KMS-11 (cell line): ENCODE measurements at regions not wholly inside any gene's neighbourhood (a gene's known extent, or its start where the extent isn't known, plus 50 kb on each side); places are given as distances from the start of the nearest gene placed in this dataset.

ENCODE experiments used
- H2AFZ ChIP-seq: fragments of 200-600 bp; sonication (generic); 2 replicates; pipeline ENCODE4 v1.6.1; 2016; ENCODE audit warnings: antibody characterized with exemption, mixed run types, low read depth
- H3K27ac ChIP-seq: fragments of 200-600 bp; sonication (generic); 2 replicates; pipeline ENCODE4 v1.6.1; 2016; ENCODE audit warnings: mild to moderate bottlenecking, mixed run types
- H3K27me3 ChIP-seq: fragments of 200-600 bp; sonication (generic); 2 replicates; pipeline ENCODE4 v1.6.1; 2017; ENCODE audit warnings: mild to moderate bottlenecking, low read depth, mixed run types, moderate library complexity; ENCODE audit not compliant: insufficient read depth
- H3K36me3 ChIP-seq: fragments of 200-600 bp; sonication (generic); 2 replicates; pipeline ENCODE4 v1.6.1; 2017; ENCODE audit warnings: mild to moderate bottlenecking, mixed run types; ENCODE audit not compliant: insufficient read depth
- H3K4me1 ChIP-seq: fragments of 200-600 bp; sonication (generic); 2 replicates; pipeline ENCODE4 v1.6.1; 2016; ENCODE audit warnings: mild to moderate bottlenecking, low read depth, mixed run types; ENCODE audit not compliant: poor library complexity, severe bottlenecking
- H3K4me2 ChIP-seq: fragments of 200-600 bp; sonication (generic); 2 replicates; pipeline ENCODE4 v1.7.0; 2016; ENCODE audit warnings: mild to moderate bottlenecking, mixed run types
- H3K4me3 ChIP-seq: fragments of 200-600 bp; sonication (generic); IDR thresholded peaks from 2 replicates; pipeline ENCODE4 v1.6.1; 2017; ENCODE audit warnings: low read depth, low read length, mixed read lengths; ENCODE audit not compliant: insufficient read depth
- H3K79me2 ChIP-seq: fragments of 200-600 bp; sonication (generic); 2 replicates; pipeline ENCODE4 v1.6.1; 2016; ENCODE audit warnings: low read depth, mixed run types; ENCODE audit not compliant: insufficient read depth
- H3K9ac ChIP-seq: fragments of 200-600 bp; sonication (generic); 2 replicates; pipeline ENCODE4 v1.6.1; 2016; ENCODE audit warnings: mild to moderate bottlenecking, mixed run types
- H4K20me1 ChIP-seq: fragments of 200-600 bp; sonication (generic); 2 replicates; pipeline ENCODE4 v1.6.1; 2016; ENCODE audit warnings: mild to moderate bottlenecking, mixed run types; ENCODE audit not compliant: insufficient read depth
- CTCF ChIP-seq: fragments of 200-600 bp; sonication (generic); conservative IDR thresholded peaks from 2 replicates; pipeline ENCODE4 v1.6.1; 2017; ENCODE audit warnings: low read depth, mild to moderate bottlenecking, antibody characterized with exemption, low read length, moderate library complexity, mixed read lengths

- no peak overlapping the region for H3K4me2 ChIP-seq
- no peak overlapping the region for H2AFZ ChIP-seq
- no peak overlapping the region for H3K9ac ChIP-seq
- H3K79me2 ChIP-seq, result no peaks in the 10 kb centered on the region
- no peaks in the 10 kb centered on the region for H4K20me1 ChIP-seq
- H3K4me1 ChIP-seq, result no peaks in the 10 kb centered on the region
- H3K4me3 ChIP-seq, result no peak overlapping the region
- no peak for TF ChIP-seq CTCF
- no peaks in the 10 kb centered on the region for H3K36me3 ChIP-seq
- H3K27ac ChIP-seq, result no peak overlapping the region
- H3K27me3 ChIP-seq, result no peaks in the 10 kb centered on the region
Observed at GRCh38 chr10:55813451-55814170, 547.4 kb downstream of the ZWINT start.

GRCh38 chr10:55803055-55803454 is 558.0 kb downstream of the ZWINT start:
- H3K27me3 ChIP-seq, result no peaks in the 10 kb centered on the region
- no peak overlapping the region for H3K4me3 ChIP-seq
- no peaks in the 10 kb centered on the region for H3K4me1 ChIP-seq
- no peak overlapping the region for H3K4me2 ChIP-seq
- H3K79me2 ChIP-seq, result no peaks in the 10 kb centered on the region
- H3K27ac ChIP-seq, result no peak overlapping the region
- no peaks in the 10 kb centered on the region for H3K36me3 ChIP-seq
- no peak overlapping the region for H3K9ac ChIP-seq
- H2AFZ ChIP-seq, result no peak overlapping the region
- H4K20me1 ChIP-seq, result no peaks in the 10 kb centered on the region
- no peak for TF ChIP-seq CTCF

GRCh38 chr10:55801353-55801661 is 559.8 kb downstream of the ZWINT start:
- Histone ChIP-seq H3K27ac (no peak overlapping the region), H4K20me1 (no peaks in the 10 kb centered on the region), H3K4me2 (no peak overlapping the region), H3K9ac (no peak overlapping the region), H3K79me2 (no peaks in the 10 kb centered on the region), H2AFZ (no peak overlapping the region), H3K4me3 (no peak overlapping the region), H3K27me3 (no peaks in the 10 kb centered on the region), H3K4me1 (no peaks in the 10 kb centered on the region), H3K36me3 (no peaks in the 10 kb centered on the region)
- no peak for TF ChIP-seq CTCF

GRCh38 chr10:55800602-55801352 is 560.3 kb downstream of the ZWINT start:
- TF ChIP-seq CTCF, result no peak
- no peaks in the 10 kb centered on the region for H3K27me3 ChIP-seq

More at GRCh38 chr10:55800602-55801352, 560.3 kb downstream of the ZWINT start:
- Histone ChIP-seq H3K79me2 (no peaks in the 10 kb centered on the region), H3K4me3 (no peak overlapping the region), H3K9ac (no peak overlapping the region), H3K36me3 (no peaks in the 10 kb centered on the region), H4K20me1 (no peaks in the 10 kb centered on the region), H3K27ac (no peak overlapping the region), H3K4me1 (no peaks in the 10 kb centered on the region), H2AFZ (no peak overlapping the region), H3K4me2 (no peak overlapping the region)
